ENCODE measurements at regions not wholly inside any gene's neighbourhood (a gene's known extent, or its start where the extent isn't known, plus 50 kb on each side); places are given as distances from the start of the nearest gene placed in this dataset.

DNA sequence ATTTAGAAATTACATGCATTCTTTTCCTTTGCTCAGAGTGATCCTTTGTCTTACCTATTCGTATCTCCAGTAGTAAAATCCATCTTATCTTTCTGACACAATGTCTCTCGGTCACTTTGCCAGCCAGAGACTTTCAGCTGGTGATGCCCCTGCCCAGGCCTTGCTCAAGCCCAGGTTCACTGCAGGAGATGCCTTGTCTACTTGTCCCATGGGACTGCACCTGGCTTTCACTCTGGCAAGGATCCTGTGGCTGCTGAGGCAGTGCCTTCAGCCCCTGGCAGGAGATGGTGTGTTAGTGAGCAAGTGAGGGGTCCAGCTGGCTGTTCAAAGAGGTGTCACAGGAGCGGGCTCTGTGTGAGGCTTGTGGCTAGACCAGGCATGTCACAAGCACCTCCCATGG lies 1268.9 kb downstream of the OTOL1 start:
- no peak for DNase-seq

- DNase-seq: no peak
Observed at GRCh38 chr3:162769564-162769963, 1273.0 kb downstream of the OTOL1 start.

DNA sequence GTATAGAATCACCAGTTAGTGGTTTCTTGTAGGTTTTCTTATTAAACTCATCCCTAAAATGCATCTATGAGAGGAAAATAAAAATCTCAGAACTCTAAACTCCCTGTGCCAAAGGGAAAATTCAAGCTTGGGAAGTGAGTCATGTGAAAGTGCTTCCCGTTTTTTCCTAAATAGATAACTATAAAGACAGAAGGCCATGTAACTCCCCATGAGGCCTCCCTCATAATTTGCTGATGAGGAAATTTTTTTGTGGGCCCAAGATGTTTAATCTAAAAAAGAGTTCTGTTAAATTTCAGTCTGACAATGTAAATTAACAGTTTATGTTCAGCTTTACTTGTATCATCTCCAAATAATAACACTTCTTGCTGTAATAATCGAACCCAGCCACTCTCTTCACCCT lies 1273.9 kb downstream of the OTOL1 start:
- no peak for DNase-seq

- DNase-seq: no peak
Observed at GRCh38 chr3:162774613-162775100, 1278.0 kb downstream of the OTOL1 start.

DNA sequence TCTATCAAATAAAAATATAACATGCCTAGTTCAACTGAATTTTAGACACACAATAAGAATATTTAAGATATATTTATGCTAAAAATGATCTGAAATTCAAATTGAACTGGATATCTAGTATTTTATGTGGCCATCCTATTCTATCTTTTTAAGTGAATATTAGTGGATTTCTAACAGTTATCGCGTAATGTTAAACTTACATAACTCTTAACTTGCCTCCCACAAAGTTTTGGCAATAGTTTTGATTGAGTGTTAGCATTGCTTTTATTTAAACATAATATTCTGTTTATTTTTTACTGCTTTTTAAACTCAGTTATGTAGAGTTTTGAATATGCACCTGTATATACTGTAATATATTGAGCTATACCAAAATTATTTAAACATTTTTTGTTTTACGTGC lies 1279.5 kb downstream of the OTOL1 start:
- DNase-seq: no peak

DNA sequence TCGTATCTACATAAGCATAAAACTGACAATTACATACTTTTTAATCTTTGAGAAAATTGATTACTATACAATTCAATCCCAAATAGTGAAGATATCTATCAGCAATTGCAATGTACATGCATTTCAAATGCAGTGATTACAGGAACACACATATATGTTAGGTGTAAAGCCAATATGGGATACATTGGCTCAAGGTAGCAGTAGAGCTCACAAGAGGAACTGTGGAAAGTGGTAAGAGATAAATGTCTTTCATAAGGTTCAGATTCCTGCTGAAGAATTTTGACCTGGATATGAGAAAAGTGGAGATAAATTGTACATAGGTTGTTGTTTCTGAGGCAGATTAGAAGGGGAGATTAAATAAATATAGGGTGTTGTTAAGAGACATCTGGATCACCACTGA lies 1280.5 kb downstream of the OTOL1 start:
- no peak for DNase-seq

DNA sequence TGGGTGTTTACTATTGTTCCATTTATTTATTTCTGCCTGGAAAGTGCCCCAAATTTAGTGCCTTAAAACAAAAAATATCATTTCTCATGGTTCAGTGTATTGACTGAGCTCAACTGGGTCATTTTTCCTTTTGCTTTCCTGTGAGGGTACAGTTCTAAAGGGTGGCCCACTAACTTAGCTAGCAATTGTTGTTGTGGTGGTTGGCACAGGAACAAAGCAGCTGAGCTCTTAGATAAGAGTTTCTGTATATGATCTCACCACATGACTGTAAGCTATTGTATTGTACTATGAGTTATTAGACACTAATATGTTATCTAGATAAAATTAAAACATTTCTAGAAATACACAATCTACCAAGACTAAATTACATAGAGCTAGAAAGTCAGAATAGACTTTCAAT lies 1283.7 kb downstream of the OTOL1 start:
- no peak for DNase-seq

- DNase-seq: no peak
Observed at GRCh38 chr3:162799910-162800309, 1303.3 kb downstream of the OTOL1 start.

- no peak for DNase-seq
Observed at GRCh38 chr3:162802228-162802965, 1305.8 kb downstream of the OTOL1 start.

GRCh38 chr3:162810776-162811175 lies 1314.2 kb downstream of the OTOL1 start:
- no peak for DNase-seq

DNA sequence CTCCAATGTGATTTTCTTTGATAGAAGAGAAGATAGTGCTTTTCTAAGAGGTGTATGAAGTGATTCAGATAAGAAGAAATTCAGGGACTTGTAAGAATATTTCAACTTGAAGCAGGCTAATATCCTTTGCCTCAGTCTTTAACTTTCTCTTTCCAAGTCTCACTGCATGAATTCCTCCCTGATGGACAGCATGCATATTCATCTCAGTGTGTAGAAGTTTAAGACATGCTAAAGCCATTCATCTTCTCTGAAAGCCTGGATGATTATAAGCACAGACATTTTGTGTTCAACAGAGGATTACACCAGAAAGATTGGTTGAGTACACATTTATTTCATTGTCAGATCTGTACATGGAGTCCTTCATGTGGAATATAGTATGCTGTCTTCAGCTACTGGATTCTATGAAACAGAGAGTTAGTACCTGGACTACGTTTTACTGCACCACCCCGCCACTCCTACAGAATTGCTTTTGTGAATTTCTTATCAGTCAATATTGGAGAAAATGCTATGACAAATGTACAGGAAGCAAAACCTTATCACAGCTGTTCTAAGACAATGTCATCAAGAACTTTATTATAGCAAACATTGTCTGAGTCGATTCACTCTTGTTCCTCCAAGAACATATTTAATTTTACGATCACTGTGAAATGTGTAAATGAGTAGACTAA lies 1346.1 kb downstream of the OTOL1 start:
- no peak for DNase-seq

DNA sequence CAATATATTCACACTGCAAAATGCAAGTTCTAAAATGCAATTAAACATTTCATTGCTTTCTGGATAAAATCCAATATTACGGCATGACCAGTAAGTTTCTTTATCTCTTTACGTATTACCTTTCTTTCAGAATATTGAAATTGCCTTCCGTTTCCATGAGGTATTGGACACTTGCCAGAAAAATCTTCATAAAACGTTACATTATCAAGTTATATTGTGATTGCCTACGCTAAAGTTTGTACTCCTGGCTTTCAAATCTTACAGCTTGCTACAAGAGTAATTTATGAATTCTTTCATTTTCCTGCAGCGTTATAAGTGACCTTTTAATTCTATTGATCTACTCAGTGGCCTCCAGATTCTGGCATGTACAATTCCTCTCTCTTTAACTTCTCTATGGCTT lies 1349.3 kb downstream of the OTOL1 start:
- no peak for DNase-seq

DNA sequence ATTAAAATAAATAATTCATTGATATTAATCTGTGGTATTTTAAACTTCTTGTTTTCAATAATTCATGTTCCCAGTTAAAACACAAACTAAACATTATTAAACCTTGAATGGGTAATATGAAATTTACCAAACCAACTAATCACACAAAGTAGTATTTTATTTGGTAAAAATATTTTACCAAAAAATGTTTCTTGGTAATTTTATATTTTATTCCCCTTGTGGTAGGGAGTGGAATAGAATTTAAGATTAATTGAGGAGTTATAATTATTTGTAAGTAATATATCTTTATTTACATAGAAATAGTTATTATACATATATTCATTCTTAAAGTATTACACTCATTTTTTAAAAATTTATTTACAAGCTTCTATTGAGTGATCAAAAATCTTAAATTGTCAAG lies 1350.9 kb downstream of the OTOL1 start:
- DNase-seq: no peak

DNA sequence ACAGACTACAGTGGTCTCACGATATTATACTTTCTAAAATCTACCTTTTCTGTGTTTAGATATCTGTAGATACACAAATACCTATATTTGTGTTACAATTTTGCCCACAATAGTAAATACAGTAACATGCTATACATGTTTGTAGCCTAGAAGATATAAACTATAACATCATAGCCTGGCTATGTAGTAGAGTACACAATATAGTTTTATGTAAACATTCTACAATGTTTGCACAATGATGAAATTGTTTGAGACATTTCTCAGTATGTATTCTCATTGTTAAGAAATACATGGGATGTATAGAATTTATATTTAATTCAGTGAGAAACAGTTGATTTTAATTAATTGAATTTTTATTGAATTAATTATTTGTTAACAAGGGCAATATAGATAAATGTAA lies 1367.0 kb downstream of the OTOL1 start:
- no peak for DNase-seq

DNA sequence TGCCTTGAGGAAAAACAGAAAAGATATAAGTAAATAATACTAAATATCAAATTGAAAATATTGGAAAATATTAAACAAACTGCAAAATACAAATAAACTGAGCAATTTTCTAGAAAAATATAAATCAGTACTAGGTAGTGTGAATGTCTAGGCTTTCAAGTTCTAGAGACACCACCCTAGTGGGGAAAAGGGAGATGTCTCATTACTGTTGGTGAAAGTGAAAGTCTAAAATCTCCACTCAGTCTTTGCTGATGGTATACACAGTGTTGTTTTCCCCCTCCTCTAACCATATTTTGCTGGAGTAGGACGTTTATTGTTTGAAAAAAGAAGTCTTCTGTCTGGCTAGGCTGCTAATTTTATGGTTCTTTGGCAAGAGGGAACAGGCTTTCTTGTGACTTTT lies 1368.9 kb downstream of the OTOL1 start:
- DNase-seq: no peak

- DNase-seq: no peak
Observed at GRCh38 chr3:162879021-162879562, 1382.5 kb downstream of the OTOL1 start.

GRCh38 chr3:162884373-162884772 lies 1387.8 kb downstream of the OTOL1 start:
- no peak for DNase-seq

DNA sequence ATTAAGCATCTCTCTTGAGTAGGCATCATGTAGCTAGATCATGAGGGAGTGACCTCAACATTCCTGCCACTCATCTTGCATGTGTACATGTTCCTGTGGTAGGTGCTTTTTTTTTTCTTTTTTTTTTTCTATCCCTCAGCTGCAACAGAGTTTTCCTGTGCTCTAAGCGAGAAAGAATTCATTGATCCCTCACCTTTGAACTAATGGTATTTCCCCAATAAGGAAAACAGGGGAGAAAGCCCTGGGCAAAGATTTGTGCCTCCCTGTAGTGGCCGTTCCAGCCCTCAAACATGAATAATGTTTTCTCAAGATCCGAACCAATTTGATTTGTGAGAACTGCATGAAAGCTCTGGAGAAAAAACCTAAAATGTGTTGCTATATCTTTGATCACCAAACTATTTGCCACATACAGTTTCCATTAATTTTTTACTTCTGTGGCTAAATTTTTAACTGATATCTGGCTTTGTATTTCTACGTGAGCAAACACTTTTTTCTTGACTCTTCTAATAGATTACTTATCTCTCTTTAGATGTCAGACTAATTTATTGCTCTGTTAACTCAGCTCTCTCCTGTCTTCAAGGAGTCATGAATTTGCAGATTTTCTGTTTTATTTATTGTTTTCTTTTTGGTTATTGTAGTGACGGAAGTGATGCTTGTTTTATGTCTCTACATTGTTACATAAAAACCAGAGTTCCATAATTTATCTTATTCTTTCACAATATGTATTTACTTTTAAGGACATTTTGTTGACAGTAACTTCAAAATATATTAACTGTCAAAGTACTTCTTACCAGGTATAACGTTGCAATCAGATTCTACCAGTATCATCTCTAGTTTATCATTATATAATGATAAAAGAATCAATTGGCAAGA lies 1396.5 kb downstream of the OTOL1 start:
- no peak for DNase-seq

- no peak for DNase-seq
Observed at GRCh38 chr3:162897291-162897690, 1400.7 kb downstream of the OTOL1 start.

- no peak for DNase-seq
Observed at GRCh38 chr3:162932503-162932902, 1435.9 kb downstream of the OTOL1 start.

DNA sequence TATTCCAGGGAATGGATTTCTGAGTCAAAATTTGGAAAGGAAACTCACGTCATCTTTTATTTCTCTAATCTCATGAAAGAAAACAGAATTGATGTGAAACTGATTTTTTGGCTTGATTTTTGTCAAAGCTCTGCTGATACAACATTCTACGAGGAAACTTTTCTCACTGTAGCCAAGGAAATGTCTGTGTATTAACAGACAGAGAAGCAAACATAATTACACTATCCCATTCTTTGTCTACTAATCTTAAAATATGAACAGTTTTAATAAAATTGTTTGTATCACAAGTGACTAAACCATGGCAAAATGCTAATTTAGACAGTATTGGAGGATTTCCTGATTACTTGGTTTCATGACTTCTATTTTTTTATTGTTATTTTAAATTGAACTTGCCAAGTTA lies 1437.0 kb downstream of the OTOL1 start:
- no peak for DNase-seq

- DNase-seq: no peak
Observed at GRCh38 chr3:162936706-162937105, 1440.1 kb downstream of the OTOL1 start.

DNA sequence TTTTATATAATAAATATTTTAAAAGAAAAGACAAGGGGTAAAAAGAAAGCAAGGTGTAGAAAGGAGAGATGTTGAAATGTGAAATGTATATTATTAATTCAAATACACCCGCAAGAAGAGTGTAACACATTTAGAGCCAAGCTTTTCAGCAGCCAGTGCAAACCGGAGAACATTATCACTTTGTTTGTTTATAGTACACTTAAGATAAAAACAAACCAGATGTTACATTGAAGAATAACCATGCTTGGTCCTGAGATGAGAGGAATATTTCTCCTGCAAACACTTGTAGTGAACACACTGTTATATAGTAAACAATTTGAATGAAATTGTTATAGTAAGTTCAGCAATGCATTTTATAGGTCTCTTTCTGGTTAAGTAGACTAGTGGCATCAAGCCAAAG lies 1441.5 kb downstream of the OTOL1 start:
- no peak for DNase-seq

Data from NCI-H1694 treated with DMSO at 0.1 percent for 48 hours (cell line).